HS-5 (cell line): ENCODE measurements at regions not wholly inside any gene's neighbourhood (a gene's known extent, or its start where the extent isn't known, plus 50 kb on each side); places are given as distances from the start of the nearest gene placed in this dataset.
"Not testable (repeated sequence)": the region's sequence is repeated elsewhere in the genome, so short reads cannot be mapped to it uniquely, and the experiment has no call there.

Experiments
- DNase-seq: peaks from one replicate; pipeline ENCODE4 v3.0.0-alpha.2; 2012; ENCODE audit warnings: low read depth

DNA sequence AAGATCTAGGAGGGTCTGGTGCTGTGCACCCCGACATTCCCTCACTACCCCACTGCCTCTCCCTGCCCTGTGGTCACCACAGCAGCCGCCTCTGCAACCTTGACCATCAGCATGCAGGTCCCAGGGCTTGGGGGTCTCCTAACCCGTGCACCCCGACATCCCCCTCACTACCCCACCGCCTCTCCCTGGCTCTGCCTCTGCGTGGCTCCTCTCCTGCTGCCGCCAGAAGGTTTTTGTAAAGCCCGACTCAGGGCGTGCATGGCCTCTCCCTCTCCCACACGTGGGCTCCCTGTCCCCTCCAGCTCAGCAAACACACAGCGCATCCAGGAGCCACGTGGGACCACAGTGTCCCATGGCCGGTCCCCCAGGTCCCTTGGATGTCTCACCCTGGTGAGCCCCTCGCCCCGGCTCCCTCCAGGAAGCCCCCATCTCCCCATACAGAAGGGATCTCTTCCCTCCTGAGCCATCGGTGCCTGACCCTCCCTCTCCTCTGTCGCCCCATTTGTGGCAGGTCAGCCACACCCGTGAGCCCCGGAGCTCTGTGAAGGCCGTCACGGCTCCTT is 112.5 kb upstream of the LPCAT1 start:
- not testable (repeated sequence) for DNase-seq

GRCh38 chr5:1635477-1635876 is 111.7 kb upstream of the LPCAT1 start:
- not testable (repeated sequence) for DNase-seq

DNA sequence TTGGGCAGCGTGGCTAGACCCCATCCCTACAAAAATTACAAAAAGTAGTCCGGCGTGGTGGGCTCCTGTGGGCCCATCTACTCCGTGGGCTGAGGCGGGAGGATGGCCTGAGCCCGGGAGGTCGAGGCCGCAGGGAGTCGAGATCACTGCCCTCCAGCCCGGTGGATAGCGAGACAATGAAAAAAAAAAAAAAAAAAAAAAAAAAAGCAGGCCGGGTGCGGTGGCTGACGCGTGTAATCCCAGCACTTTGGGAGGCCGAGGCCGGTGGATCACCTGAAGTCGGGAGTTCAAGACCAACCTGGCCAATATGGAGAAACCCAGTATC is 110.5 kb upstream of the LPCAT1 start:
- DNase-seq, result no peak

DNA sequence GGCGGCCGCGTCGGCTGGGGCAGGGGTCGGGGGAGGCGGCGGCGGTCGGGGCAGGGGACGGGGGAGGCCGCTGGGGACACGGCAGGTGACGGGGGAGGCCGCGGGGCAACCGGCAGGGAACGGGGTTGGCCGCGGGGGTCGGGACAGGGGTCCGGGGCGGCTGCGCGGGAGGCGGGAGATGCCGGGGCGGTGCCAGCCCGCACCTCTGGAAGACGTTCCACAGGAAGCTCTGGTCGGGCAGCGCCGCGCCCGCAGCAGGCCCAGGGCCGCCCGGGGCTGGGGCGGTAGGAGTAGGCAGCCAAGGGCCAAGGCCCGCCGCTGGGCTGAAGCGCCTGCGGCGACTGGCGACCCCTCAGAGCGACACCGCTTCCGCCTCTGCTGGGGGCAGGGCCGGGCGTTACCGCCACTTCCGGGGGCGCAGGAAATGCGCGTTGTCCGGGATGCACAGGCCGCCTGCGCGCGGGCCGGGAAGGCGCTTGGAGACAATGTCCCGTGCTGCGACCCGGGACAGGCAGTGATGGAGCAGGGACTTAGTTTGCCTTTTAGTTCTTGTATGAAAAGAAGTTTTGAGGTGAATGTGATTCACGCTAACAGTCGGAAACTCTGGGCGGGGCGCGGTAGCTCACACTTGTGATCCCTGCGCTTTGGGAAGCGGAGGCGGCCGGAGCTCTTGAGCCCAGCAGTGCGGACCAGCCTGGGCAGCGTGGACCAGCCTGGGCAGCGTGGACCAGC is 110.0 kb upstream of the LPCAT1 start:
- peak; percentile 45 for DNase-seq

- DNase-seq, result not testable (repeated sequence)
These were observed 107.2 kb upstream of the LPCAT1 start for GRCh38 chr5:1631004-1631403.

- DNase-seq, result not testable (repeated sequence)
These were observed 102.6 kb upstream of the LPCAT1 start for GRCh38 chr5:1626397-1626796.

DNA sequence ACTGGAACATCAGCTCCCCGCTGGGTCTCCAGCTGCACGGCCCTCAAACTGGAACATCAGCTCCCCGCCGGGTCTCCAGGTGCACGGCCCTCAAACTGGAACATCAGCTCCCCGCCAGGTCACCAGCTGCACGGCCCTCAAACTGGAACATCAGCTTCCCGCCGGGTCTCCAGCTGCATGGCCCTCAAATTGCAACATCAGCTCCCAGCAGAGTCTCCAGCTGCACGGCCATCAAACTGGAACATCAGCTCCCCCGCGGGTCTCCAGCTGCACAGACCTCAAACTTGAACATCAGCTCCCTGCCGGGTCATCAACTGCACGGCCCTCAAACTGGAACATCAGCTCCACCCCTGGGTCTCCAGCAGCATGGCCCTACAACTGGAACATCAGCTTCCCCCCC is 95.8 kb upstream of the LPCAT1 start:
- DNase-seq, result not testable (repeated sequence)

- DNase-seq, result not testable (repeated sequence)
These were observed 94.6 kb upstream of the LPCAT1 start for GRCh38 chr5:1618296-1618865.

DNA sequence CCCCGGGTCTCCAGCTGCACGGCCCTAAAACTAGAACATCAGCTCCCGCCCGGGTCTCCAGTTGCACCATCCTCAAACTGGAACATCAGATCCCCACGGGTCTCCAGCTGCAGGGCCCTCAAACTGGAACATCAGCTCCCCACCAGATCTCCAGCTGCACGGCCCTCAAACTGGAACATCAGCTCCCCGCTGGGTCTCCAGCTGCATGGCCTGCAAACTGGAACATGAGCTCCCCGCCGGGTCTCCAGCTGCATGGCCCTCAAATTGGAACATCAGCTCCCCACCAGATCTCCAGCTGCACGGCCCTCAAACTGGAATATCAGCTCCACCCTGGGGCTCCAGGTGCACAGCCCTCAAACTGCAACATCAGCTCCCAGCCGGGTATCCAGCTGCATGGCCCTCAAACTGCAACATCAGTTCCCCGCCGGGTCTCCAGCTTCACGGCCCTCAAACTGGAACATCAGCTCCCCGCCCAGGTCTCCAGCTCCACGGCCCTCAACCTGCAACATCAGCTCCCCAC is 93.5 kb upstream of the LPCAT1 start:
- not testable (repeated sequence) for DNase-seq

- not testable (repeated sequence) for DNase-seq
These were observed 89.8 kb upstream of the LPCAT1 start for GRCh38 chr5:1613515-1613914.

DNA sequence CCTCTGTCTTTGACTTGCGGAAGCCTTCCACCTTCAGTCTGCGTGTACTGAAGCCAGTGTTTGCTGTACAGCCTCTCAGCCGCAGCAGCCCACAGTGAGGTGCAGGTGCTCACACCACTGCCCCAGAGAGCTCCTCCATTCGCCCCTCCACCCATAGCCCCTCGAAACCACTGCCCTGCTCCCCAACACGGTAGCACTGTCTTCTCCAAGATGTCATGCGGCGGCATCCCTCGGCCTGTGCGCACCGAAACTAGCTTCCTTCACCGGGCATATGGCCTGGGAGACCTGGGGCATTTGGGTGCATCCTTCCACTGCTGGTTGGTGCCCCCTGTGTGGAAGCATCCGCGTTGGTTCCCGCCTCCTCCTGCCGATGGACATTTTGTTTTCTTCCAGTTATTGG is 86.8 kb upstream of the LPCAT1 start:
- not testable (repeated sequence) for DNase-seq

DNA sequence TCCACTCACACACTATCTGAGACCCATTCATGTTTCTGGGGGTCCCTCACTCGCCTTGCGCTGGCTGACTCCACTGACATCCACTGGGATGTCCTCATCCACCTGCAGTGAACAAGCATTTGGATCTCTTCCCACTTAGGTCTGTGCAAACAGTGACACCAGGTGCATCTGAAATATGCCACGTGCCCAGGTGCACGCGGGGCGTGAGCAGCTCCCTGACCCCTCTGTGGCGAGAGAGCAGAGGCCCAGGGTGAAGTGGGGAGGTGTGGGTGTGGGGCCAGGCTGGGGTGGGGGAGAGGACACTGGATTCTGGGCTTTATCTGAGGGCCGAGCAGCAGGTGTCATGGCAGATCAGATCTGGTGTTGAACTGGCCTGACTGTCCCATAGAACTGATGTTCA is 85.4 kb upstream of the LPCAT1 start:
- not testable (repeated sequence) for DNase-seq

- peak; percentile 84 for DNase-seq
These were observed 84.6 kb upstream of the LPCAT1 start for GRCh38 chr5:1608336-1608735.

DNA sequence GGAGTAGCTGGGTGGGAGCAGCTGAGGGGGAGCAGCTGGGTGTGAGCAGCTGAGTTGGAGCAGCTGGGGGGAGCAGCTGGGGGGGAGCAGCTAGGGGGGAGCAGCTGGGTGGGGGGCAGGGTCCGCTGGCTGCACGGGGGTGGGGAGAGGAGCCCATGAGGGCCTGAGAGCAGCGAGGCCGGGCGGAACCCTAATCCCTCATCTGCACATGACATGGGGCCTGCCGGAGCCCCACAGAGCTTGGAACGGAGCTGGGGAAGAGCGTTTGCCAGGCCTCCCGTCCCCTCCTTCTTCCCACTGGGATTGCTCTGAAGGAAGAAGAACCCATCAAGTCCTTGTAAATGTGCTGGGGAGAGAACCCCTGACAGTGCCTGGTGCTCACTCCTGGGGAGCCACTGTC is 83.2 kb upstream of the LPCAT1 start:
- not testable (repeated sequence) for DNase-seq

DNA sequence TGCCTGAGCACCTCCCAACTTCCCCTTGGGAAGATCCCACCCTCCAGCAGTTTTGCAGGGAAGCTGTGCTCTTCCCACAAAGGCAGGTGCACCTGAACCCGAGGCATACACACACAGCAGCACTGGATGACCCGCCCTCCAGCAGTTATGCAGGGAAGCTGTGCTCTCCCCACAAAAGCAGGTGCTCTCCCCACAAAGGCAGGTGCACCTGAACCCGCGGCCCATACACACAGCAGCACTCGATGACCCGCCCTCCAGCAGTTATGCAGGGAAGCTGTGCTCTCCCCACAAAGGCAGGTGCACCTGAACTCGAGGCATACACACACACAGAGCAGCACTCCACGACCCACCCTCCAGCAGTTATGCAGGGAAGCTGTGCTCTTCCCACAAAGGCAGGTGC is 80.2 kb upstream of the LPCAT1 start:
- not testable (repeated sequence) for DNase-seq

- DNase-seq, result not testable (repeated sequence)
These were observed 77.8 kb upstream of the LPCAT1 start for GRCh38 chr5:1601565-1601964.

GRCh38 chr5:1598950-1599737 is 75.4 kb upstream of the LPCAT1 start:
- DNase-seq, result not testable (repeated sequence)

DNA sequence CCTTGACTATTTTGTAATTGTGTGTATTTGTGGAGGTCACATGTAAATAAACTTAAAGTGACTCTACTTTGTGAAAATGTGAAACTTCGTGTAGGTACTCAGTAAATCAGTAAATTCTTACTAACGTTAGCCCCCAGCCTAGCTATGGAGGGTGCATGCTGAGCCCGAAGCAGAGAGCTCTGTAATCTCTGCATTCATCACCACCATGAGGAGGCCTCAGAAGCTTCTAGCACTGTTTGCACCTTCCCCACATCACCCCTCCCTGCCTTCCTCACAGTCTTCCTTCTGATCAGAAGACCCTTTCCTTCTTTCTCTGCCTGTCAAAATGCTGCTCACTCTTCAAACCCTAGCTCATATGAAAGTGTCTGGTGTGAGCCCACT is 73.3 kb upstream of the LPCAT1 start:
- DNase-seq, result not testable (repeated sequence)

GRCh38 chr5:1596462-1597092 is 72.8 kb upstream of the LPCAT1 start:
- not testable (repeated sequence) for DNase-seq

DNA sequence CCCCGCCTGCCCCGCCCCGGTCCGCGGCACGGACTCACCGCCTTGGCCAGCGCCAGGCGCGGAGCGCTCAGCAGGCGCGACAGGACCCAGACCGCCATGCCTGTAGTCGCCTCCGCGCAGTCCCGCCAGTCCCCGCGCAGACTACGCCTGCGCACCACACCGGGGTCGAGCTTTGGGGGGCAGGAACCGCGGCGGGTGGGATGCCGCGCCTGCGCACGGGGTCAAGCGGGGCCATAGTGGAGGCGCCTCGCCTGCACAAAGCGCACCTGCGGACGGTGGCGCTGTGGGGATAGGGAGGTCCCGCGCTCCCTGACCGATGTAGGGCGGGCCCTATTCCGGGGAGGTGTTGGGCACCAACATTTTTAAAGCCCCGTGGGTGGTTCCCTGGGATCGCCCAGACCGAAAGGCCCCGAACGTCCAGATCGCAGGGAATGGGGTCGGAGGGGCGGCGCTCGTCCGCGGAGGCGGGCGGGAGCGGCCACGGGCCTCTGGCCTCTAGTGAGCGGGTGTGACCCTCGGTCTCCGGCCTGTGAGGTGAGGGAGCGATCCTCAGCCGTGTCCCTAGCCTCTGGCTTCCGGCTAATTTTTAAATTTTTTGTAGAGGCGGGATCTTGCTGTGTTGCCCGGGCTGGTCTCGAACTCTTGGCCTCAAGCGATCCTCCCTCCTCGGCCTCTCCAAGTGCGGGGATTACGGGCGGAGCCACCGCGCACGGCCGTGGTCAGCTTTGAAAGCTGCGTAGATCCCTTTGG is 70.8 kb upstream of the LPCAT1 start:
- no peak for DNase-seq

GRCh38 chr5:1593903-1594356 is 70.2 kb upstream of the LPCAT1 start:
- DNase-seq, result no peak
